Upper lobe of left lung (tissue), 6 donors: ENCODE measurements at regions not wholly inside any gene's neighbourhood (a gene's known extent, or its start where the extent isn't known, plus 50 kb on each side); places are given as distances from the start of the nearest gene placed in this dataset.

Source experiments
- ATAC-seq, 2 donors: fragments of 200-7000 bp; cut with Tn5 transposase; one replicate each; pipeline ENCODE4 v1.9.1; 2022; ENCODE audit warnings: mild to moderate bottlenecking in 2 of 2, moderate library complexity in 2 of 2; ENCODE audit not compliant: low FRiP score in 2 of 2
- DNase-seq, 2 donors: peaks; one replicate each; pipeline ENCODE4 v3.0.0-alpha.2; 2019 to 2020
- H3K27ac ChIP-seq, 4 donors: fragments of 200-600 bp; sonication (generic); one replicate each; pipeline ENCODE4 v1.5.1; 2016 to 2019
- H3K27me3 ChIP-seq, 4 donors: fragments of 200-600 bp; sonication (generic); one replicate each; pipeline ENCODE4 v1.5.1; 2017 to 2019
- H3K36me3 ChIP-seq, 4 donors: fragments of 200-600 bp; sonication (generic); one replicate each; pipeline ENCODE4 v1.5.1; 2016 to 2019
- H3K4me1 ChIP-seq, 4 donors: fragments of 200-600 bp; sonication (generic); one replicate each; pipeline ENCODE4 v1.5.1; 2018 to 2019
- H3K4me3 ChIP-seq, 4 donors: fragments of 200-600 bp; sonication (generic); one replicate each; pipeline ENCODE4 v1.5.1; 2017 to 2019; ENCODE audit warnings: mild to moderate bottlenecking in 2 of 4, moderate library complexity in 1 of 4
- H3K9me3 ChIP-seq, 4 donors: fragments of 200-600 bp; sonication (generic); one replicate each; pipeline ENCODE4 v1.5.1; 2018 to 2019
- CTCF ChIP-seq, 6 experiments: fragments of 450-650 bp in 4 of 6; fragments of 200-600 bp in 2 of 6; sonication (generic) in 2 of 6; IDR thresholded peaks; one replicate each; pipeline ENCODE4 v1.5.1; 2016 to 2019; ENCODE audit warnings: antibody characterized with exemption in 6 of 6
- EP300 ChIP-seq, 4 donors: sonication (generic); formaldehyde crosslinking; IDR thresholded peaks; one replicate each; pipeline ENCODE4 v1.5.1; 2017; ENCODE audit warnings: antibody characterized with exemption in 4 of 4, control low read depth in 2 of 4
- POLR2A ChIP-seq, 4 donors: fragments of 450-650 bp; IDR thresholded peaks; one replicate each; pipeline ENCODE4 v1.5.1; 2016 to 2017; ENCODE audit warnings: antibody characterized with exemption in 4 of 4, mild to moderate bottlenecking in 2 of 4
- POLR2AphosphoS5 ChIP-seq, 2 donors: sonication (generic); formaldehyde crosslinking; IDR thresholded peaks; one replicate each; pipeline ENCODE4 v1.5.1; 2017; ENCODE audit warnings: antibody characterized with exemption in 2 of 2
- WGBS, 2 donors: methylation state at CpG; one replicate each; pipeline ENCODE4 v1.1.5; 2017 to 2018; 5-methylcytosine and 5-hydroxymethylcytosine counted together
- donor health status: DM: no; HTN: no; CAD: no; lungs with moderate emphysema.
- donor health status: DM: no; HTN: yes; CAD: no; lungs with severe emphysema.

DNA sequence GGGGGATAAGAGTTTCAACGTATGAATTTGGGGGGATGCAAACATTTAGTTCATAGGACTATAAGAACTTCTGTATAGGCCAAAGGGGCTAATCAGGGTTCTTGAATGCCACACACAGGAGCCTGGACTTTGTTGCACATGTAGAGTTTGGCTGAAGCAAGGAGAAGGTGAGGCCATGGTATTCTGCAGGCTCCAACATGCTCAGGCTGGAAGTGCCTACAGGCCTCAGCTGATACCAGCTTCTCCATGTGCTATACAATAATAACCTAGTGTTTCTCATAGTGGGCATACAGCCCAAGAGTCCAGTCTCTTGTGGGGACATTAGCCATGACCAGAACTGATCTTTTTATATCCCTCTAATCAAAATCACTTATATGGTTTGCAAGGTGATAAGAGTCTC, 399.7 kb upstream of the MCTP2 start:
- Histone ChIP-seq H3K27me3 (no peaks in the 10 kb centered on the region), H3K36me3 (no peaks in the 10 kb centered on the region), H3K4me3 (no peak overlapping the region), H3K27ac (no peak overlapping the region), H3K4me1 (no peaks in the 10 kb centered on the region), H3K9me3 (no peaks in the 10 kb centered on the region)
- WGBS, 2 donors = 89 to 100% methylated on average over 1 of the region's 1 CpG
- ATAC-seq = no peak
- TF ChIP-seq POLR2AphosphoS5 (IDR thresholded peaks at IDR 0.05) (no peak), CTCF (IDR thresholded peaks at IDR 0.05) (no peak), EP300 (IDR thresholded peaks at IDR 0.05) (no peak), POLR2A (IDR thresholded peaks at IDR 0.05) (no peak)
- DNase-seq = no peak

- Histone ChIP-seq H3K4me3 (no peak overlapping the region), H3K27me3 (no peaks in the 10 kb centered on the region), H3K4me1 (no peaks in the 10 kb centered on the region), H3K9me3 (no peaks in the 10 kb centered on the region), H3K36me3 (no peaks in the 10 kb centered on the region), H3K27ac (no peak overlapping the region)
- no peak for TF ChIP-seq EP300 (IDR thresholded peaks at IDR 0.05)
- TF ChIP-seq CTCF (IDR thresholded peaks at IDR 0.05) = no peak
- TF ChIP-seq POLR2A (IDR thresholded peaks at IDR 0.05) = no peak
- TF ChIP-seq POLR2AphosphoS5 (IDR thresholded peaks at IDR 0.05) = no peak
- DNase-seq (no peak), ATAC-seq (no peak)
- WGBS, 2 donors = 84 to 91% methylated on average over 2 of the region's 2 CpGs
Measured at GRCh38 chr15:93830221-93831080, 400.9 kb upstream of the MCTP2 start.

DNA sequence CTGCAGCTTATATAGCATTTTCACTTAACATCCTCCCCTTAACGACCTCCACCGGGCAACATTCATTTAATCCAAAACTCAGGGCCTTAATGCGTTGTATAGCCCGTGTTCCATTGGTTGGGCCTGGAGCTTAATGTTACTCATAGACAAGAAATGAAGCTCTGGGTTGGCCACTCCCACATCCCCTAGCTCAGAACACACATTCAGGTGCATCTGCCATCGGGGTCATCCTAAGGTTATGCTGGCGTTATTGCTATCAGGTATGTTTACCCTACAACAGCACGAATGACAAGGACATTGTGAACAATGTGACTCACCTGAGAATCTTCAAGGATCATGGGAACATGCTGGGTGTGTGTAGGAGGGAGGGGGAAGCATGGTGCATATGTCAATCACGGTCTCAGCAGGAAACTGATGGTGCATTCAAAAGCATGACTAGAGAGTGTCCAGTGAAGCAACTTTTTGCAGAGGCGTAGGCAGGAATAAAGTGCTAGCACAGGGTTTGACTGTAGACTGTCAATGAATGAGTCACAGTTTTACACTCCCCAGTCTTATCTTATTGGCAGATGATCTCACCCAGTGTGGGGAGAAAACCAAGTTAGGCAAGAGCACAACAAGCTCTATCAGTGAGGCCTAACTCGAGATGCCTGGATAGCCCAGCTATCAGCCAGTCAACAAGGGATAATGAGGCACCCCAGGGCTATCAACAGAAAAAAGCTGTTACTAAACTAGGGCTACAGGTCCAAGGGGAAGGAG, 402.1 kb upstream of the MCTP2 start:
- no peak overlapping the region for H3K4me3 ChIP-seq
- H3K36me3 ChIP-seq = no peaks in the 10 kb centered on the region
- ATAC-seq (peak; percentile 55 to 95), DNase-seq (no peak)
- no peaks in the 10 kb centered on the region for H3K9me3 ChIP-seq
- no peaks in the 10 kb centered on the region for H3K4me1 ChIP-seq
- H3K27me3 ChIP-seq = no peaks in the 10 kb centered on the region
- TF ChIP-seq POLR2A (IDR thresholded peaks at IDR 0.05) (no peak), POLR2AphosphoS5 (IDR thresholded peaks at IDR 0.05) (no peak), EP300 (IDR thresholded peaks at IDR 0.05) (no peak), CTCF (IDR thresholded peaks at IDR 0.05) (no peak)
- no peak overlapping the region for H3K27ac ChIP-seq
- WGBS, 2 donors = 78% methylated on average over 8 to 10 of the region's 10 CpGs

- Histone ChIP-seq H3K9me3 (no peaks in the 10 kb centered on the region), H3K27ac (no peak overlapping the region), H3K4me1 (no peaks in the 10 kb centered on the region), H3K4me3 (no peak overlapping the region), H3K36me3 (no peaks in the 10 kb centered on the region), H3K27me3 (no peaks in the 10 kb centered on the region)
- ATAC-seq = peak in 1 of 2 donors; percentile 20
- 62 to 73% methylated on average over 4 of the region's 4 CpGs for WGBS, 2 donors
- no peak for DNase-seq
- TF ChIP-seq POLR2AphosphoS5 (IDR thresholded peaks at IDR 0.05) (no peak), CTCF (IDR thresholded peaks at IDR 0.05) (no peak), POLR2A (IDR thresholded peaks at IDR 0.05) (no peak), EP300 (IDR thresholded peaks at IDR 0.05) (no peak)
Measured at GRCh38 chr15:93826790-93827189, 404.6 kb upstream of the MCTP2 start.
